Choroid plexus epithelial cell (primary cell): ENCODE measurements at regions not wholly inside any gene's neighbourhood (a gene's known extent, or its start where the extent isn't known, plus 50 kb on each side); places are given as distances from the start of the nearest gene placed in this dataset.

ENCODE experiments used
- DNase-seq: peaks from one replicate; pipeline ENCODE4 v3.0.0-alpha.2; 2010; ENCODE audit warnings: low read depth
- H3K4me3 ChIP-seq: 2 replicates; pipeline ENCODE4 v1.5.1; 2011; ENCODE audit warnings: low read depth, mild to moderate bottlenecking, control low read depth, low read length, moderate library complexity
- TF ChIP-seq, protein P1 (sequence below): conservative IDR thresholded peaks from 2 replicates; pipeline ENCODE4 v1.5.1; 2011; ENCODE audit warnings: low read depth, mild to moderate bottlenecking, control low read depth, inconsistent platforms, low read length, moderate library complexity

- DNase-seq = peak; percentile 61
- TF ChIP-seq, protein P1, sequence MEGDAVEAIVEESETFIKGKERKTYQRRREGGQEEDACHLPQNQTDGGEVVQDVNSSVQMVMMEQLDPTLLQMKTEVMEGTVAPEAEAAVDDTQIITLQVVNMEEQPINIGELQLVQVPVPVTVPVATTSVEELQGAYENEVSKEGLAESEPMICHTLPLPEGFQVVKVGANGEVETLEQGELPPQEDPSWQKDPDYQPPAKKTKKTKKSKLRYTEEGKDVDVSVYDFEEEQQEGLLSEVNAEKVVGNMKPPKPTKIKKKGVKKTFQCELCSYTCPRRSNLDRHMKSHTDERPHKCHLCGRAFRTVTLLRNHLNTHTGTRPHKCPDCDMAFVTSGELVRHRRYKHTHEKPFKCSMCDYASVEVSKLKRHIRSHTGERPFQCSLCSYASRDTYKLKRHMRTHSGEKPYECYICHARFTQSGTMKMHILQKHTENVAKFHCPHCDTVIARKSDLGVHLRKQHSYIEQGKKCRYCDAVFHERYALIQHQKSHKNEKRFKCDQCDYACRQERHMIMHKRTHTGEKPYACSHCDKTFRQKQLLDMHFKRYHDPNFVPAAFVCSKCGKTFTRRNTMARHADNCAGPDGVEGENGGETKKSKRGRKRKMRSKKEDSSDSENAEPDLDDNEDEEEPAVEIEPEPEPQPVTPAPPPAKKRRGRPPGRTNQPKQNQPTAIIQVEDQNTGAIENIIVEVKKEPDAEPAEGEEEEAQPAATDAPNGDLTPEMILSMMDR = no peak
Measured at GRCh38 chr5:98433673-98434072, 339.8 kb upstream of the RGMB start.

GRCh38 chr5:98436667-98437066, 336.8 kb upstream of the RGMB start:
- no peak for DNase-seq
- H3K4me3 ChIP-seq = no peak overlapping the region
- TF ChIP-seq, protein P1 = no peak

More at GRCh38 chr5:98433673-98434072, 339.8 kb upstream of the RGMB start:
- no peak overlapping the region for H3K4me3 ChIP-seq

DNA sequence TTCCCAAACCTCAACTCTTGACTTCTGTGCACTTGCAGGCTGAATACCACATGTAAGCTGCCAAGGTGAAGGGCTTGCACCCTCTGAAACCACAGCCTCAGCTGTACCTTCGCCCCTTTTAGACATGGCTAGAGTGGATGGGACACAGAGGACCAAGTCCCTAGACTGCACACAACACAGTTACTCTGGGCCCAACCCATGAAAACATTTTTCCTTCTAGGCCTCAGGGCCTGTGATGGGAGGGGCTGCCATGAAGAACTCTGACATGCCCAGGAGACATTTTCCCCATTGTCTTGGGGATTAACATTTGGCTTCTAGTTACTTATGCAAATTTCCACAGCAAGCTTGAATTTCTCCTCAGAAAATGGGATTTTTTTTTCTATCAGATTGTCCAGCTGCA, 331.0 kb upstream of the RGMB start:
- H3K4me3 ChIP-seq = no peak overlapping the region
- TF ChIP-seq, protein P1 = no peak
- DNase-seq = no peak

- peak; percentile 29 for DNase-seq
Measured at GRCh38 chr5:98443881-98444280, 329.6 kb upstream of the RGMB start.

DNA sequence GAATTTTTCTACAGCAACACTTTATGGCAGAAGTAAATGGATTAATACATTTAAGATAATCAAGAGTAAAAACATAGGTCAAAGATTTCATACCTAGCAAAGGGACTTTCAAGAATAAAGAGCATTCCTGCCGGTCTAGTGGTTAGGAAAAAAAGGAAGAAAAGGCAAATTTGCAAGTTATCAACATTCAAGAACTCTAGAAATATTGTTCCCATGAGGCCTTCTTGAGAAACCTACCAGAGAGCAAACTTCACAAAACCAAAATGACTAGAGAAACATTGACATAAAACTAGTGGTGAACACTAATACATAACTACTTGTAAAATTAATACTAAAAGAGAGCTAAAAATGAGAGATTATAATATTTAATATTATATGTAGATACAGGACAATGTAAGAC, 320.2 kb upstream of the RGMB start:
- TF ChIP-seq, protein P1 = no peak
- H3K4me3 ChIP-seq = no peak overlapping the region
- no peak for DNase-seq

More at GRCh38 chr5:98443881-98444280, 329.6 kb upstream of the RGMB start:
- TF ChIP-seq, protein P1 = no peak
- no peak overlapping the region for H3K4me3 ChIP-seq

- TF ChIP-seq, protein P1 = no peak
- no peak overlapping the region for H3K4me3 ChIP-seq
- peak; percentile 67 for DNase-seq
Measured at GRCh38 chr5:98454407-98454806, 319.1 kb upstream of the RGMB start.

DNA sequence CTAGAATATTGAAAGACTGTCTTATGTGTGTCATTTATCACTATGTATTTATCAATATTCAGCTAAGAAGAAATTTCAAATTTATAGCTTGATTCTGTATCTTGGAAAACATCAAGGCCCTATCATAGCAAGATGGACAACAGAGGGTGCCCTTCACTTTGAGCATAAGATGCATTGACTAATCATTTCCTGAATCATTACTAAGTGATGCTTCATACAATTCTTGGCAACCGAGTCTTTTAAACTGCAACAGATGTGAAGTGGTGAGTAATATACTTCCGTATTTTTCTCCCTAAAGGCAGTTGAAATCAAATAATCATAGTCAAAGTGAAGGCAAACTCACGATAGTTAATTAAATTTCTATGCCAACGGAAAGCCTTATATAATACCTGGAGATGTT, 318.6 kb upstream of the RGMB start:
- TF ChIP-seq, protein P1 = peak; percentile 55
- DNase-seq = peak; percentile 97
- no peak overlapping the region for H3K4me3 ChIP-seq
